ENCODE measurements at regions not wholly inside any gene's neighbourhood (a gene's known extent, or its start where the extent isn't known, plus 50 kb on each side); places are given as distances from the start of the nearest gene placed in this dataset.
A peak's percentile ranks its signal among the peaks of the same experiment; 100 is the strongest.
"Not testable (repeated sequence)": the region's sequence is repeated elsewhere in the genome, so short reads cannot be mapped to it uniquely, and the experiment has no call there.

GRCh38 chr2:43068631-43069517 is 157.5 kb downstream of the ZFP36L2 start:
- DNase-seq, result no peak

GRCh38 chr2:43068041-43068533 is 158.3 kb downstream of the ZFP36L2 start:
- no peak for DNase-seq

- no peak for DNase-seq
Observed at GRCh38 chr2:43067254-43068040, 159.0 kb downstream of the ZFP36L2 start.

- not testable (repeated sequence) for DNase-seq
Observed at GRCh38 chr2:43066541-43067253, 159.7 kb downstream of the ZFP36L2 start.

GRCh38 chr2:43065871-43066270 is 160.5 kb downstream of the ZFP36L2 start:
- DNase-seq, result no peak

GRCh38 chr2:43065036-43065435 is 161.4 kb downstream of the ZFP36L2 start:
- DNase-seq, result no peak

GRCh38 chr2:43063096-43063495 is 163.3 kb downstream of the ZFP36L2 start:
- not testable (repeated sequence) for DNase-seq

- DNase-seq, result no peak
Observed at GRCh38 chr2:43062058-43062457, 164.3 kb downstream of the ZFP36L2 start.

- no peak for DNase-seq
Observed at GRCh38 chr2:43060390-43061016, 165.9 kb downstream of the ZFP36L2 start.

GRCh38 chr2:43059183-43059897 is 167.1 kb downstream of the ZFP36L2 start:
- DNase-seq, result peak; percentile 46 to 54

GRCh38 chr2:43058726-43059110 is 167.7 kb downstream of the ZFP36L2 start:
- DNase-seq, result no peak

GRCh38 chr2:43057742-43058725 is 168.4 kb downstream of the ZFP36L2 start:
- DNase-seq, result no peak

GRCh38 chr2:43057026-43057741 is 169.2 kb downstream of the ZFP36L2 start:
- no peak for DNase-seq

- DNase-seq, result no peak
Observed at GRCh38 chr2:43055985-43056384, 170.4 kb downstream of the ZFP36L2 start.

GRCh38 chr2:43055086-43055912 is 171.1 kb downstream of the ZFP36L2 start:
- DNase-seq, result no peak

- no peak for DNase-seq
Observed at GRCh38 chr2:43054367-43054766, 172.0 kb downstream of the ZFP36L2 start.

GRCh38 chr2:43052944-43053306 is 173.5 kb downstream of the ZFP36L2 start:
- no peak for DNase-seq

- DNase-seq, result no peak
Observed at GRCh38 chr2:43052204-43052943, 174.0 kb downstream of the ZFP36L2 start.

All from CD4-positive, alpha-beta T cell treated with Interleukin-4 for 1 hour (primary cell).